ENCODE measurements at regions not wholly inside any gene's neighbourhood (a gene's known extent, or its start where the extent isn't known, plus 50 kb on each side); places are given as distances from the start of the nearest gene placed in this dataset.
"Not testable (repeated sequence)": the region's sequence is repeated elsewhere in the genome, so short reads cannot be mapped to it uniquely, and the experiment has no call there.

- DNase-seq = no peak
These were observed 979.0 kb downstream of the TMTC2 start for GRCh38 chr12:83665634-83666218.

- no peak for DNase-seq
These were observed 977.9 kb downstream of the TMTC2 start for GRCh38 chr12:83664650-83665049.

GRCh38 chr12:83660727-83661358 is 974.1 kb downstream of the TMTC2 start:
- DNase-seq = no peak

DNA sequence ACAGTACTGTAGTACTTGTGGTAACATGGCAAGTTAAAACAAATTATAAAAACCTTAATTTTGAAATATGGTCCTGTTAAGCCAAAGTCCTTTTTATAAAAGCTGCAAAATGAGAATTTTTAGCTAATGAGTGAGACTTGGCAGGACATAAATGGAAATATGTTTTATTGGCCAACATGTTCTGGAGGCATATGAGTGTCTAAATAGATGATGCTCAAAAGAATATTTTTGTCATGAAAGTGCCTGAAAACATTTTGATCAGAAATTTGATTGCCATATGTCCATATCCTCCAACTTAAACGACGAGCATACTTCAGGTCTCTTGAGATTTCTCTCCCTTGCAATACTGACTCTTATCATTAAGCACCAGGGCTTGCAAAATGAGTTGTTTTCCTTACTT is 972.6 kb downstream of the TMTC2 start:
- DNase-seq = no peak

GRCh38 chr12:83656004-83656403 is 969.3 kb downstream of the TMTC2 start:
- DNase-seq = no peak

DNA sequence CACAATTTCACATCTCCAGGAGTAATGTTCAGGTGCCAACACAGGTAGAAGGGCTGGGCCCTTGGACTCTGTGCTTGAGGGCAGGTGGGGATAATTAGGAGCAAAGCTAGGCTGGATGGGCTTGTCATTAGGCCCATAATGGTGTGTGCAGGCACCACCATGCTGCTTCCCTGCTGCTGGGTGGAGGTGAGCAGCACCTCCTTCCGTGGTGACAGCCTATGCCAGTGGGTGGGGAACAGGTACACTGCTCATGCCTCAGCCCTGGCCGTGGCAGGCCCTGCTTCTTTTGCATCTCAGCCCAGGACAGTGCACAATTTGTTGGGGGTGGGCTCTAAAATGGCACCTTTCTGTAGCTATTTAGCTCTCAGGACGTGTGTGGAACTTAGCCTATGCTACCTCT is 955.5 kb downstream of the TMTC2 start:
- DNase-seq = no peak

GRCh38 chr12:83641789-83642188 is 955.1 kb downstream of the TMTC2 start:
- DNase-seq = no peak

DNA sequence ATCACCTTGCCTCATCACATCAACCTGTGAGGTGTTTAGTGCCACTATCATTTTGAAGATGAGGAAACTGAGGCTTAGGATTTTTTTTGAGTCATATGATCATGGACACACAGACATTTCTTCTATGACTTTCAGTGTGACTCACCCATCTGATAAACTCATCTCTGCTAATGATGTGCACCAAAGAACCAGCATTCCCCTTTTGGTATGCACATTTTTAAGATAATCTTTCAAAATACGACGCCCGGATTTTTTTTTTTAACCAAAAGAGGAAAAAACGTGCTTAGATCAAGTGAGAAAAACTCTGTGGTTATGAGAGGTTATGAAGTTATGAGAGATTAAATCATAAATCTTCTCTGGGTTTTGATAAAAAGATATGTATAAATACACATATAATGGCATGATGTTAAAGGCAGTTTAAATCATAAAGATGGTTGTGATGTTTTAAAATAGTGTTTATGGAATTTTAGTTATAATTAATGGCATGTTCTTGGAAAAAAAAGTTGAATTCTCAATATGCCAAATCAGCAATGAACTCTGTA is 948.1 kb downstream of the TMTC2 start:
- DNase-seq = no peak

DNA sequence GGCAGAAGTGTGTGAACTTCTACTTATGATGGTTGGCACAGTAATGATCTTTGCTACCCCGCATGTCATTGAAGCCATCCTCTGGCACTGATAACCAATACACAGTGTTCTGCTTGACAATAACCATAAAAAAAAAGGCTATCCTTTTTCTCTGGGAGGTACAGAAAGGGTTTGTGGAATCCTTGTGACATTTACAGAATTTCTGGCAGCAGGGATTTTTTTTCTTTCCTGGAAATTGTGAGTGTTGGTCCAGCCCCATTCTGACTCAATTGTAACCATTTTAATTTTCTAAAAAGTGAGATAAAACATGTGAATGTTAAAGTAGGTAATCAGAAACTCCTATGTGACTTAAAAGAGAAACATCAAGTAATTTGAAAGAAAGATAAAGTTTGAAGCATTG is 943.8 kb downstream of the TMTC2 start:
- no peak for DNase-seq

DNA sequence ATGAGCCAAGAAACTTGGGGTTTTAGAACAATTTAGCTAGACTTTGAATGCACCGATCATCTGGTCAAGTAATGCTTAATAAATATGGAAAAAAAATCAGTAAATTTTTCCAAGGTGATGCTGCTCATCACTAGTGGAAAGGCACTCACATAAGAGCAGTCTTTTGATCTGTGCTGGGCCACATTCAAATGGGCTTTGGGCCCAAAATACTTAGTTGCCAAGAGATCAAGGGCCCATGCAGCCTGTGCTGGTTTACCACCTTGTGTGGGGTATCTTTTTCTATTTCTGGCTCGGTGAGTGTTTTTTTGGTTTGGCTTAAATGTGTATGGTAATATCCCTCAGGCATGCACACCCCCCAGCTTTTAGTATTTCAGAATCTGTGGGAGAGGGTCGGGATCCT is 943.2 kb downstream of the TMTC2 start:
- no peak for DNase-seq

DNA sequence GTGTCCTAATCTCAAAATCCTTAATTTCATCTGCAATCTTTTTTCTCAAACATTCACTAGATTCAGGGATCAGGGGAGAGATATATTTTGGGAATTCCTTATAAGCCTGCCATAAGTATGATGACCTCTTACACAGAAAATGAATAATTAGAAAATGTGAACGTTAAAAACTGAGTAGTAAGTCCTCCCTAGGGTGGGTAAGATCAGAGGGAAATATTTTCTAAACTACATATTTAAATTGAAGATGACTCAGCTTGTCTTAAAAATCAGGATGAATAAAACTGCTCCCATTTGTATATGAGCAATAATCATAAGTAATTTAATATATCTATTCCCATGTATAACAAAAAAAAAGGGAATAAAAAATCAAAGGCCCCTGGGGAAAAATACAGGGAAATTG is 935.5 kb downstream of the TMTC2 start:
- DNase-seq = no peak

- no peak for DNase-seq
These were observed 933.3 kb downstream of the TMTC2 start for GRCh38 chr12:83619973-83620372.

- no peak for DNase-seq
These were observed 928.4 kb downstream of the TMTC2 start for GRCh38 chr12:83615152-83615551.

DNA sequence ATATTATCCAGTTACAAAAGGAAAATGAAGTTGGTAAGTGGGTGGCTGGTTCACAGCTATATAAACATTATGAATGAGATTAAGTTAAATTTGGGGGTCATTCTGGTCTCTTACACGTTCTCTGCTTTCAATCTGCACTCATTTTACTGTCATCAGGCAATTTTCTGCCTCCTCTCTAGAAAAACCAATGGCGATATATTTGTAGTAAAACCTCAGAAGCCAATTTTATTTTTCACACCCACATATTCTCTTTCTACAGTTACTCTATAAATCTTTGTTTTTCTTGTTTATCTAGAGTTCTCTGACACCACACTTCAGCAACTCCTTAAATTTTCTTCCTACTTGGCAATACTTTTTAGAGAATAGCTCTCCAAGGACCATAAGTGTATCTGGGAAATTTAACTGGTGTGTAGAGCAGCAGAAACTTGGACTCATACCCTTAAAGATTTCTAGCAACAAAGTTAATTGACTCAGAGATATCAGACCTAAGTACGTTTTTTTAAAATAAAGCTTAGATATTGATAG is 926.9 kb downstream of the TMTC2 start:
- DNase-seq = no peak

GRCh38 chr12:83603106-83603505 is 916.4 kb downstream of the TMTC2 start:
- no peak for DNase-seq

DNA sequence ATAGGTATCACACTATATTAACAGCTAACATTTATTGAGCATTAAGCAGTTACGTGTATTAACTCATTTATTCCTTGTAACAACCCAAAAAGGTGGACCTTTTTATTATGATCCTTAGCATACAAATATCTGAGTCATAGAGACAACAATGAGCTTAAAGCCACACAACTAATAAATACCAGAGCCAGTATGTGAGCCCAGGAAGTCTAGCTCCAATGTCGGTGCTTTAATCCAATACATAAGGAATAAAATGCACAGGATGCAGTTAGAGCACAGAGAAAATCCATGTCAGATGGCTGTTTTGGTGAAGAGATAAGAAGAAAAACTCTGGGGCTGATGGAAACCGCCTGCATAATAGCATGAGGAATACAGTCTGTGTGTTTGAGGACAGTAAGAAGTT is 888.6 kb downstream of the TMTC2 start:
- no peak for DNase-seq

DNA sequence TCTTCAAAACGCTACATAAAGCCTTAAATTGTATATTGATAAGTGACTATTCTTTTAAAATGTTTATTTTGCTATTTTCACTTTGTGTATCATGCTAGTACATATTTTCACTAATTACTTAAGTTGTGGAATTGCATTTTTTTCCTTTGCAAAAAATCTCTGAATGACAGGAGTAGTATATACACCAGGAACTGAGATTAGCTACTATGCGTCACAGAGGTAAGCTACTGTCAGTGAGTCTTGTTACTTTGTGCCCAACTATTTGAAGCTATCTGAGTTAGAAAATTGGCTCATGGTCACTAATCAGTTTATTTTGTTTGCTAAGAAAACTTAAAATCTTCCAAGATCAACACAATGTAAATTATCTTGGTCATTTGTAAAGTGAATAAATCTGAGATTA is 887.4 kb downstream of the TMTC2 start:
- DNase-seq = no peak

GRCh38 chr12:83573671-83574070 is 887.0 kb downstream of the TMTC2 start:
- no peak for DNase-seq

GRCh38 chr12:83559650-83560049 is 872.9 kb downstream of the TMTC2 start:
- DNase-seq = no peak

GRCh38 chr12:83556040-83556439 is 869.3 kb downstream of the TMTC2 start:
- DNase-seq = not testable (repeated sequence)

GRCh38 chr12:83541446-83541845 is 854.7 kb downstream of the TMTC2 start:
- DNase-seq = no peak

DNA sequence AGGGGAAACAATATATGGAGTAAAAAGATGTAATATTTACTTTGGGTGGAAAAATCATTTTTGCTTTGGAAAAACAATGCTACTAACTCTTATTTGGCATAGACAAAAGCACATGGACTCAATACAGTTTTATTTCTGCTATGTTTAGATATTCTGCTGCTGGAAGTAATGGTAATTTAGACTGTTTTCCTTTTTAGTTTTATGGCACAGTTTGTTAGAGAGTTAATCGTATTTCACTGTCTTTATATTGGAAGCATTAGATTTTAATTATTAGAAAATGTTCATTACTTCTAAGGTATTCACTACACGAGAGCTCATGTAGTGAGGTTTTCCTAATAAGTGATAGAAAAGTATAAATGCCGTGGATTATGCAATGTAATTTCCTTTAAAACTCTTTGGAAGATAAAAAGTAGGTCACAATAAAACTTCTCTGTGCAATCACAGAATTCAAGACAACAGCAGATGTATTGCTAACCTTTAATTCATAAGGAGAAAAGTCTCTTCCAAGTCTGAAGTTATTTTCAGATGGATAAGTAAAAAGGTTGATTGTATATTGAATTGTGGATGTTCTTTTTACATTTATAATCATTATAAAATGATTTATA is 851.8 kb downstream of the TMTC2 start:
- DNase-seq = no peak

GRCh38 chr12:83537428-83538053 is 850.8 kb downstream of the TMTC2 start:
- no peak for DNase-seq

GRCh38 chr12:83536496-83536895 is 849.8 kb downstream of the TMTC2 start:
- no peak for DNase-seq

All from suppressor macrophage (primary cell).